DMS53 treated with DMSO at 0.1 percent for 48 hours (cell line): ENCODE measurements at regions not wholly inside any gene's neighbourhood (a gene's known extent, or its start where the extent isn't known, plus 50 kb on each side); places are given as distances from the start of the nearest gene placed in this dataset.
"Not testable (repeated sequence)": the region's sequence is repeated elsewhere in the genome, so short reads cannot be mapped to it uniquely, and the experiment has no call there.

ENCODE experiments used
- DNase-seq: peaks from one replicate; lab custom pipeline; 2025; ENCODE audit not compliant: unreplicated experiment; lab: John Stamatoyannopoulos, UW

- no peak for DNase-seq
Measured at GRCh38 chrX:94329182-94329581, 655.2 kb downstream of the FAM133A start.

- not testable (repeated sequence) for DNase-seq
Measured at GRCh38 chrX:94341730-94342129, 667.7 kb downstream of the FAM133A start.

DNA sequence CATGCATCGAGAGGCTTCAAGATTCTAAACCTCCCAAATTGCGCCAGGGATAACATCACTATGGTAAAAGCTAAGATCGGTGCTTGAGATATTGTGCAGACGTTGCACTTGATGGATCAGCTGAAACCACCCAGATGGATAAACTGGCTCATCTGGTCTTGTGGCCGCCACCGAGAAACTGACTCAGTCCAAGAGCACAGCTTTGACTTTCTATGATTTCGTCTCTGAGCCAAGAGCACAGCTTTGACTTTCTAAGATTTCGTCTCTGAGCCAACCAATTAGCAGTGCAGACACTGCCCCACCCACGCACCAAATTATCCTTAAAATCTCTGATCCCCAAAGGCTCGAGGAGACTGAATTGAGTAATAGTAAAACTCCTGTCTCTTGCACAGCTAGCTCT, 687.2 kb downstream of the FAM133A start:
- DNase-seq = no peak

GRCh38 chrX:94365736-94366135, 691.7 kb downstream of the FAM133A start:
- DNase-seq = no peak

DNA sequence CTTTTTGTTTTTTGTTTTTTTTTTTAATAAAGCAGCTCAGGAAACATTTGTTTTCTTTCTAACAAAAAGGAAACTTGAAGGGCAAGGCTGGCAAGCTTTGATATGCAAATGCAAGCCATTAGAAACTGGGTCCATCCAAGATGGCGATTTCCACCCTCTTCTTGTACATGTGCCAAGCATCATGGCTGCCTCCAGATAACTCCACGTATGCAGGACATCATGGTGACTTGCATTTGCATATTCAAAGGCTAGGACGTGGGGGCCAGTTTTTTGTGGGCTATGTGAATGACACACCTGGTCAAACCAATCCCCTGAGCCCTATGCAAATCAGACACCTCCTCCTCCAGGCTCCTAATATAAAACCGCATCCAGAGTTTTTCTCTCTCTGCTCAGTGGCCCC, 692.6 kb downstream of the FAM133A start:
- DNase-seq = no peak

- no peak for DNase-seq
Measured at GRCh38 chrX:94389044-94389443, 715.0 kb downstream of the FAM133A start.

GRCh38 chrX:94400488-94400887, 726.5 kb downstream of the FAM133A start:
- DNase-seq = peak; percentile 54

DNA sequence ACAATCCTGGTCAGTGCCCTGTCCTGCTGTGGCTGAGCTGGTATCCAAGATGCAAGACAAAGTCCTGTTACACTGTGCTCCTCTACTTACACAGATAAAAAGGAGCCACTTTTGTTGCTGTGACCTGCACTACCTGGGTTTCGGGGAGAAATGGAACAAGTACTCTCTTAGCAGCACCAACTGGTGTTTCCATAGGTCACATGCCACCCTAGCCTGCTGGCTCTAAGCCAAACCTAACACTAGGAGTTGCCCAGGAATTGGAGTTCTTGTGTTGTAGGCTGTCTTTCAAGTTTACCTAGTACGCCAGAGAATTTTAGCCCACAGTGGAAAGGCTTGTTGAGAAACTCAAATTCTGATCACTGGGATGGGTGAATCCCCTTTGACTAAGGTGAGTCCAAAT, 727.4 kb downstream of the FAM133A start:
- no peak for DNase-seq

DNA sequence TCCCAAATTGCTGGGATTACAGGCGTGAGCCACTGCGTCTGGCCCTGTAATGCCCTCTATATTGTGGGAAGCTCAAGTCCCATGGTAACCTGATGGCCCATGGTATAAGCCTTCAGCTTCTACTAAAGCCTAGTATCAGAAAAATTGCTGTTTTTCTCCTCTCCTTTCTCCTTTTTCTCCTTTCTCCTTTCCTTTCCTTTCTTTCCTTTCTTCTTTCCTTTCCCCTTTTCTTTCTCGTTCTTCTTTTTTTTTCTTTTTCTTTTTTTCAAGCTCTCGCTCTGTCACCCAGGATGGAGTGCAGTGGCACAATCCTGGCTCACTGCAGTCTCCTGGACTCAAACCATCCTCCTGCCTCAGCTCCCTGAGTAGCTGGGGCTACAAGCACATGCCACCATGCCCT, 740.7 kb downstream of the FAM133A start:
- DNase-seq = no peak

- no peak for DNase-seq
Measured at GRCh38 chrX:94418065-94418464, 744.1 kb downstream of the FAM133A start.

GRCh38 chrX:94424456-94424855, 750.5 kb downstream of the FAM133A start:
- DNase-seq = no peak

DNA sequence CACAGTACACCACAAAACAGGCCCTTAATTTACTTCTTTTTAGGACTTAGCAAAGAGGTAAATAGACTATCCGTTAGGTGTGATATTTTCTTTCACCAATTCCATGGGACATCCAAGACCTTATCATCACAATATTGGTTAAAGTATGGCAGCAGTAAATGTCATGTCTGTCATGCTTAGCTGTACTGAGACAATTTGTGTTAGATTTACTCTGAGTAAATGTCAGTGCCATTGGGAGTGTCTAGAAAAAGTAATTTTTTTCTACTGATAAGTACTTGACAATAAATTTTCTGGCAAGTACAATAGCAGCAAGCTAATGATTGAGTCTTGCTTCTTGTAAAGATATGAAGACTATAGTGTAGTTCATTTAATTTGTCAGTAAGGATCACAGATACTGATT, 756.1 kb downstream of the FAM133A start:
- DNase-seq = no peak

- peak; percentile 19 for DNase-seq
Measured at GRCh38 chrX:94435799-94436198, 761.8 kb downstream of the FAM133A start.

- DNase-seq = no peak
Measured at GRCh38 chrX:94454159-94454558, 780.2 kb downstream of the FAM133A start.

DNA sequence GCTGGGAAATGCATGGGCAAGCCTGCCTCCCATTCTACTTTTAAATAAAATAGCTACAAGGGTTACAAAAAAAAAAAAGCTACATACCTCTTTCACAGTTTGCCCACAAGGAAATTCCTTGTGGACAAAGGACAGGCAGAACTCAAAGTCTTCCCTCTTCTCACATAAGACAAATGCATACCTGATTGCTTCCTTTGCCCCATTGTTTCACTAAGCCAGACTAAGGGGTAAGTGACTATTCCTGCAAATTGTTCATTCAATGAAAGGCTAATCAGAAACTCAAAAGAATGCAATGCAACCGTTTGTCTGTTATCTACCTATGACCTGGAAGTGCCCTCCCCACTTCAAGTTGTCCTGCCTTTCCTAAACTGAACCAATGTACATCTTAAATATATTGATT, 780.6 kb downstream of the FAM133A start:
- DNase-seq = no peak

GRCh38 chrX:94455782-94456181, 781.8 kb downstream of the FAM133A start:
- DNase-seq = no peak

DNA sequence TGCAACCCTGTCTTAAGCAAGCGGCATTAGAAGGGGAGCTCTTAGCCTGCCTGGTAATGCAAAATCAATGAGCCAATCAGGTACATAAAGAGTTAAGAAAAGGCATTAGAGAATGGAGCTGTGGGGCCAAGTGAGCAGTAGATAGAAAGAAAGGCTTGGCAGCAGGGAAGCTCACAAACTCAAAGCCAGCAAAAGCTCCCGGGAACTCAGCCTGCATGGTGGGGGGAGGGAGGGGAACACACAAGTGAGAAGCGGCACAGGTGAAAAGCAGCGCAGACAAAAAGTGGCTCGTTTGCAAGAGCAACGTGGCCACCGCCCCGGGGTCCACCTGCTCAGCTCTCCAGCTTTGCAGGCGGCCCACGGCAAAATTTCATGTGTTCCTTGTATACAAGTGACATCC, 818.5 kb downstream of the FAM133A start:
- no peak for DNase-seq

GRCh38 chrX:94493405-94493804, 819.4 kb downstream of the FAM133A start:
- DNase-seq = no peak

GRCh38 chrX:94511564-94511963, 837.6 kb downstream of the FAM133A start:
- no peak for DNase-seq

GRCh38 chrX:94515009-94515408, 841.0 kb downstream of the FAM133A start:
- DNase-seq = no peak

DNA sequence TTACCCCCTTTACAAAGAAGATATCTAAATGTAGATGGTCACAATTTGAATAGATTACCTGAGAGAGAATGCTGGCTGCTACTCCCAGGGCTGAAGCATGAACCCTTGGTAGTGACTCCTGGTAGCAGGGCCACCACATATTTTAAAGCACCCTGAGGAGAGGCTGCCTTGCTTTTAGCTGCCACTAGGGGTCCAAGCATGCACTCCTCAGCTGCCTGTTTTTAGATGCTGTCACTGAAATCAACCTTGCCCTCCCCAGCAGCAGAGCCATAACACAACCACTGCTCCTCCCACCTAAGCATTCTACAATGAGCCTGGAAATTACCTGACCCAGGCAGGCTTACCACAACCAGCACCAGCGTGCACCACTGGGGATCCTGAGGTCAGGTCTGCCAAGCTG, 850.9 kb downstream of the FAM133A start:
- no peak for DNase-seq

GRCh38 chrX:94545722-94546121, 871.7 kb downstream of the FAM133A start:
- DNase-seq = no peak

DNA sequence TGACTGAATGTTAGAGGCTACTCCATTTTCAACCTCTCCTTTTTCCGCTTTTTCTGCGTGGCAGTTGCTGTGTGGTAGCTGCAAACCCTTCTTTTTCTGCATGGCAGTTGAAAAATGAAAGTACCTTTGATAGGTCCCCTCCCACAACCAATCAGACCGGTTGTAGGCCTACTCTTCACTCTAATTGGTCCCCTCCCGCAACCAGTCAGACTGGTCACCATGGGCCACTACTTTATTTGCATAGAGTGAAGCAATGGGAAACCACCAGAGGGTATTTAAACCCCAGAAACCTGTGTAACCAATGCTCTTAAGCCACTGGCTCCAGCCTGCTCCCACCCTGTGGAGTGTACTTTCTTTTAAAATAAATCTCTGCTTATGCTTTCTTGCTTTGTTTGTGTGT, 877.8 kb downstream of the FAM133A start:
- no peak for DNase-seq

GRCh38 chrX:94560930-94561329, 886.9 kb downstream of the FAM133A start:
- no peak for DNase-seq
